ENCODE measurements at regions not wholly inside any gene's neighbourhood (a gene's known extent, or its start where the extent isn't known, plus 50 kb on each side); places are given as distances from the start of the nearest gene placed in this dataset.

GRCh38 chr18:35786365-35787042 is 186.0 kb upstream of the RMP24 start (continued):
- TF ChIP-seq SMAD1 (IDR thresholded peaks at IDR 0.05; ENCODE audit: low read depth, partially characterized antibody) (no peak), USF2 (IDR thresholded peaks at IDR 0.05; ENCODE audit: borderline replicate concordance, low read depth, low read length) (no peak)

DNA sequence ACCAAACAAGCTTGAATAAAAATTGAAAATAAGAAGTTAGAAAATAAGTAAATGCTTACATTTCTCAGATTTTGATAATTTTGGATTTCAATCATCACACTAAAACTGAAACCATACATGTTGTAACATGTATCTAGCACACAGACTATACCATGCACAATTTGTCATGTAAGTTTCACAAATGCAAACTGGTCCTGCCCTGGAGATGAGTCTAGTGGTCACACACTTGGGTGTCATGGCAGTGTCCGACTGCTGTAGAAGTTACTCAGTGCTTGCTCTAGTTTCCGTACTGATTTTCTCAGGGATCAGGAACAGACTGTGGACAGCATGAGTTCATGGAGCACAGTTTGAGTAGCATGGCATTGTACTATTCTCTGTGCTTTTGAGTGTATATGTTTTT is 182.9 kb upstream of the RMP24 start:
- ChIA-PET CTCF (interaction anchor here (0.6 to 1.3 kb wide), 3 partner anchors 13 to 36 kb away, joined by 3 to 5 read pairs (median 4); no protein-coding TSS in a partner anchor), RAD21 (ENCODE audit: unreplicated experiment) (interaction anchor here (1.0 kb wide), 1 partner anchor 98 kb away, joined by 3 read pairs; no protein-coding TSS in a partner anchor), POLR2A (no interaction called here), SMC1A (ENCODE audit: uncharacterized antibody, unreplicated experiment) (no interaction called here)
- Histone ChIP-seq H3K79me2 (ENCODE audit: control insufficient read depth, insufficient read depth, low read length) (no peaks in the 10 kb centered on the region), H3K4me3 (no peak overlapping the region), H4K20me1 (ENCODE audit: control insufficient read depth, insufficient read depth) (no peaks in the 10 kb centered on the region), H3K4me1 (ENCODE audit: control insufficient read depth, insufficient read depth, low read length) (no peaks in the 10 kb centered on the region), H3K27ac (ENCODE audit: control insufficient read depth, insufficient read depth) (no peak overlapping the region), H3K9me3 (replicated peaks; ENCODE audit: control insufficient read depth, insufficient read depth, low read length) (no peaks in the 10 kb centered on the region), H3K9ac (ENCODE audit: control insufficient read depth, insufficient read depth, low read length) (no peak overlapping the region), H3K4me2 (ENCODE audit: control insufficient read depth, insufficient read depth) (no peak overlapping the region), H3K27me3 (replicated peaks in 1 of 2; ENCODE audit: control insufficient read depth in 2 of 2, insufficient read depth in 2 of 2, low read length in 1 of 2) (no peaks in the 10 kb centered on the region; a peak in 1 of 4 replicates), H3K36me3 (ENCODE audit: control insufficient read depth in 2 of 2, insufficient read depth in 2 of 2, low read length in 1 of 2) (no peaks in the 10 kb centered on the region), H2AFZ (ENCODE audit: control insufficient read depth, low read depth, low read length) (no peak overlapping the region)
- ATAC-seq (peak; percentile 16; the same call in 1 of the 3 replicates), FAIRE-seq (no peak), DNase-seq (ENCODE audit: low read depth, low spot score) (no peak)
- WGBS (ENCODE audit: insufficient coverage, insufficient replicate concordance, low lambda C conversion rate, missing lambda C conversion rate): 47% methylated on average over 2 of the region's 2 CpGs
- in situ Hi-C loops (cut with MboI): no loop called here
- intact Hi-C loops (cut with micrococcal nuclease; ENCODE audit: unreplicated experiment): no loop called here
- BruUV-seq (replicated peaks): no TSS peak
- TF ChIP-seq DPF2 (IDR thresholded peaks at IDR 0.05) (no peak), HDAC6 (IDR thresholded peaks at IDR 0.05; ENCODE audit: unreplicated experiment) (no peak), TBL1XR1 (IDR thresholded peaks at IDR 0.05; ENCODE audit: low read depth, low read length) (no peak), ZBED1 (IDR thresholded peaks at IDR 0.05; ENCODE audit: borderline replicate concordance) (no peak), CEBPB (IDR thresholded peaks at IDR 0.05; ENCODE audit: borderline replicate concordance in 1 of 2, low read depth in 2 of 2, low read length in 2 of 2) (no peak), ZNF384 (IDR thresholded peaks at IDR 0.05; ENCODE audit: borderline replicate concordance, low read depth, low read length) (no peak), BCL11A (IDR thresholded peaks at IDR 0.05; ENCODE audit: low read depth, low read length) (no peak), PML (IDR thresholded peaks at IDR 0.05; ENCODE audit: low read length) (no peak), ZBTB40 (IDR thresholded peaks at IDR 0.05; ENCODE audit: borderline replicate concordance) (no peak), EED (IDR thresholded peaks at IDR 0.05; ENCODE audit: low read depth) (no peak), POLR2AphosphoS5 (IDR thresholded peaks at IDR 0.05; ENCODE audit: low read length) (no peak)
- TF ChIP-seq, protein P1, sequence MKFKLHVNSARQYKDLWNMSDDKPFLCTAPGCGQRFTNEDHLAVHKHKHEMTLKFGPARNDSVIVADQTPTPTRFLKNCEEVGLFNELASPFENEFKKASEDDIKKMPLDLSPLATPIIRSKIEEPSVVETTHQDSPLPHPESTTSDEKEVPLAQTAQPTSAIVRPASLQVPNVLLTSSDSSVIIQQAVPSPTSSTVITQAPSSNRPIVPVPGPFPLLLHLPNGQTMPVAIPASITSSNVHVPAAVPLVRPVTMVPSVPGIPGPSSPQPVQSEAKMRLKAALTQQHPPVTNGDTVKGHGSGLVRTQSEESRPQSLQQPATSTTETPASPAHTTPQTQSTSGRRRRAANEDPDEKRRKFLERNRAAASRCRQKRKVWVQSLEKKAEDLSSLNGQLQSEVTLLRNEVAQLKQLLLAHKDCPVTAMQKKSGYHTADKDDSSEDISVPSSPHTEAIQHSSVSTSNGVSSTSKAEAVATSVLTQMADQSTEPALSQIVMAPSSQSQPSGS (IDR thresholded peaks at IDR 0.05; ENCODE audit: low read length): no peak
